ENCODE measurements at regions not wholly inside any gene's neighbourhood (a gene's known extent, or its start where the extent isn't known, plus 50 kb on each side); places are given as distances from the start of the nearest gene placed in this dataset.
"Not testable (repeated sequence)": the region's sequence is repeated elsewhere in the genome, so short reads cannot be mapped to it uniquely, and the experiment has no call there.

GRCh38 chr4:11116940-11117339 lies 311.8 kb downstream of the HS3ST1 start:
- no peak for DNase-seq

GRCh38 chr4:11111876-11112275 lies 316.8 kb downstream of the HS3ST1 start:
- peak; percentile 17 for DNase-seq

- DNase-seq: no peak
Measured at GRCh38 chr4:11111370-11111769, 317.3 kb downstream of the HS3ST1 start.

- DNase-seq: no peak
Measured at GRCh38 chr4:11106759-11107158, 321.9 kb downstream of the HS3ST1 start.

GRCh38 chr4:11106190-11106589 lies 322.5 kb downstream of the HS3ST1 start:
- no peak for DNase-seq

- no peak for DNase-seq
Measured at GRCh38 chr4:11105715-11106114, 323.0 kb downstream of the HS3ST1 start.

GRCh38 chr4:11098461-11098860 lies 330.2 kb downstream of the HS3ST1 start:
- DNase-seq: no peak

GRCh38 chr4:11097725-11098124 lies 331.0 kb downstream of the HS3ST1 start:
- DNase-seq: no peak

GRCh38 chr4:11081006-11081405 lies 347.7 kb downstream of the HS3ST1 start:
- DNase-seq: no peak

GRCh38 chr4:11079171-11079570 lies 349.5 kb downstream of the HS3ST1 start:
- no peak for DNase-seq

- no peak for DNase-seq
Measured at GRCh38 chr4:11074581-11075241, 354.0 kb downstream of the HS3ST1 start.

- no peak for DNase-seq
Measured at GRCh38 chr4:11073621-11074051, 355.1 kb downstream of the HS3ST1 start.

GRCh38 chr4:11072999-11073398 lies 355.7 kb downstream of the HS3ST1 start:
- no peak for DNase-seq

GRCh38 chr4:11072463-11072862 lies 356.2 kb downstream of the HS3ST1 start:
- no peak for DNase-seq

GRCh38 chr4:11070813-11071212 lies 357.9 kb downstream of the HS3ST1 start:
- DNase-seq: no peak

GRCh38 chr4:11069581-11070211 lies 359.0 kb downstream of the HS3ST1 start:
- DNase-seq: no peak

GRCh38 chr4:11069083-11069482 lies 359.6 kb downstream of the HS3ST1 start:
- DNase-seq: no peak

GRCh38 chr4:11066584-11066983 lies 362.1 kb downstream of the HS3ST1 start:
- DNase-seq: not testable (repeated sequence)

- not testable (repeated sequence) for DNase-seq
Measured at GRCh38 chr4:11060637-11061036, 368.1 kb downstream of the HS3ST1 start.

- DNase-seq: not testable (repeated sequence)
Measured at GRCh38 chr4:11054937-11055336, 370.4 kb upstream of the CLNK start.

GRCh38 chr4:11053601-11054220 lies 369.1 kb upstream of the CLNK start:
- no peak for DNase-seq

GRCh38 chr4:11051181-11051580 lies 366.6 kb upstream of the CLNK start:
- no peak for DNase-seq

GRCh38 chr4:11050766-11051165 lies 366.2 kb upstream of the CLNK start:
- DNase-seq: no peak

GRCh38 chr4:11049001-11049400 lies 364.4 kb upstream of the CLNK start:
- no peak for DNase-seq
